ENCODE measurements at regions not wholly inside any gene's neighbourhood (a gene's known extent, or its start where the extent isn't known, plus 50 kb on each side); places are given as distances from the start of the nearest gene placed in this dataset.
"Not testable (repeated sequence)": the region's sequence is repeated elsewhere in the genome, so short reads cannot be mapped to it uniquely, and the experiment has no call there.

GRCh38 chr15:28459279-28459678 is 73.5 kb downstream of the GOLGA8G start:
- DNase-seq: peak in 1 of 3 donors; percentile 14

GRCh38 chr15:28457396-28457932 is 75.3 kb downstream of the GOLGA8G start:
- DNase-seq: peak in 1 of 3 donors; percentile 15

DNA sequence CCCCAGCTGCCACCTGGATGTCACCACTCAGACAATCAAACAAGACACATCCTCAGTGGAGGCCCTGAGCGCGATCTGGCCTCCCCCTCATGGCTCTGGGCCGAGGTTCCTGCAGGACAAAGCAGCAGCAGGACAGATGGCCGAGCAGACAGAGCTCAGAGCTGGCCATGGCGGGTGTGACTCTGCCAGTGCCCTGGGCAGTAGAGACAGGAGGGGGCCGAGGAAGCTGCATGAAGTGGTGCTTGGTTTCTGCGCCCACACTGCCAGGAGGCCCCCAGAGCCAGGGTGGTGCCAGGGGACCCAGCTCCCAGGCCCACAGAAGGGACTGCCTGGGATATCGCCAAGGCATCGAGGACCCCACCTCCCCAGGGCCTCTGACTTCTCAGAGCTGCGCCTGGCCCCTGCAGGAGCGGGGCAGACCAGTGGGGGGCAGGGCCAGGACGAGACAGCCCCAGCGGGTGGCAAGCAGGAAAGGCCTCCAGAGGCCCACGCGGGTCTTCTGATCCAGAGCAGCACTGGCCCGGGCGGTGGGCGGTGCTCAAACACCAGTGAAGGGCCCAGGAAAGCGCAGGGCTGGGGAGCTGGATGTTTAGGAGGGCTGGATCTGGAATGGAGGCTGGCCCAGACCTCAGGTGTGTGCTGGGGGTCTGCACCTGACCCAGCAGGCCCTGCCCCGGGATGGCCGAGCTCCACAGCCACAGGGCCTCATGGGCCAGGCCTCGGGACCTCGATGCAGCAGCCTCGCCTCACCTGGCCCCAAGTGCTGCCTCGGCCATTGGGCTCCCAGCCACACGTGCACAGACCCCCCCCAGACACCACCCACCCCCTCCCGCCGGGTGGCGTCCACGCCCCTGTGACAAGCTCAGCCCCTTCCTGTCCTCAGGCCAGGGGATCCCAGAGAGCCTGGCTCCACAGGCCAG is 76.0 kb downstream of the GOLGA8G start:
- DNase-seq: peak in 1 of 3 donors; percentile 17

GRCh38 chr15:28455537-28456475 is 77.0 kb downstream of the GOLGA8G start:
- peak in 1 of 3 donors; percentile 17 for DNase-seq

- DNase-seq: not testable (repeated sequence)
Observed at GRCh38 chr15:28454751-28455220, 76.3 kb downstream of the GOLGA8F start.
